SH-SY5Y (cell line): ENCODE measurements at regions not wholly inside any gene's neighbourhood (a gene's known extent, or its start where the extent isn't known, plus 50 kb on each side); places are given as distances from the start of the nearest gene placed in this dataset.

Experiments
- GATA2 ChIP-seq: IDR thresholded peaks from 2 replicates; pipeline ENCODE4 v1.6.1; 2011; ENCODE audit warnings: mild to moderate bottlenecking, low read depth, low read length
- GATA3 ChIP-seq: IDR thresholded peaks from 2 replicates; pipeline ENCODE4 v1.6.1; 2011; ENCODE audit warnings: low read depth, mild to moderate bottlenecking, low read length, moderate library complexity

- TF ChIP-seq GATA2 (no peak), GATA3 (no peak)
Observed at GRCh38 chr7:86295526-86295925, 348.2 kb upstream of the GRM3 start.
